ENCODE measurements at regions not wholly inside any gene's neighbourhood (a gene's known extent, or its start where the extent isn't known, plus 50 kb on each side); places are given as distances from the start of the nearest gene placed in this dataset.

DNA sequence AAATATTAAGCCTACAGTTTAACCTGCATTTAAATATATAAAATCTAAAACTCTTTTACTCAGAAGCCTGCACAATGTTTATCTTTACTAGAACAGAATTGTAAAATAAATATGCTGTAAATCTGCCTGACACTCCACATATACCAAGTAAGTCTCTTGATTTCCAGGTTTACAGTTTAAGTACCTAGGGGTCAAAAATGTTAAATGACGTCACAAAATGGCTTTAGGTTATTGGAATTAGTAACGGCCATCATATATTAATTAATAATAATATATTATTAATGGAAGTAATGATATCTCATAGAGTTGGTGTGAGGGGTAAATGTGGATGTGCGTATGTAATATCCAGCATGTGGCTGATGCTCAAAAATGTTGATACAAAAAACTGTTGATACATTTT is 114.8 kb upstream of the ANO5 start:
- TF ChIP-seq REST (IDR thresholded peaks at IDR 0.05; ENCODE audit: insufficient read depth in 1 of 2, low read depth in 2 of 2, low read length in 2 of 2), result no peak
- TF ChIP-seq POLR2AphosphoS5 (IDR thresholded peaks at IDR 0.05; ENCODE audit: low read depth, low read length), result no peak
- no peak for TF ChIP-seq SIN3A (IDR thresholded peaks at IDR 0.05; ENCODE audit: borderline replicate concordance, insufficient read depth, low read length)
- TF ChIP-seq FOXP2 (optimal IDR thresholded peaks at IDR 0.05; ENCODE audit: borderline replicate concordance, extremely low read depth, extremely low read length, insufficient read depth), result no peak
- TF ChIP-seq TAF1 (IDR thresholded peaks at IDR 0.05; ENCODE audit: borderline replicate concordance, insufficient read depth, low read length), result no peak

- no peak for TF ChIP-seq POLR2AphosphoS5 (IDR thresholded peaks at IDR 0.05; ENCODE audit: low read depth, low read length)
- no peak for TF ChIP-seq SIN3A (IDR thresholded peaks at IDR 0.05; ENCODE audit: borderline replicate concordance, insufficient read depth, low read length)
- no peak for TF ChIP-seq FOXP2 (optimal IDR thresholded peaks at IDR 0.05; ENCODE audit: borderline replicate concordance, extremely low read depth, extremely low read length, insufficient read depth)
- TF ChIP-seq TAF1 (IDR thresholded peaks at IDR 0.05; ENCODE audit: borderline replicate concordance, insufficient read depth, low read length), result no peak
- TF ChIP-seq REST (IDR thresholded peaks at IDR 0.05; ENCODE audit: insufficient read depth in 1 of 2, low read depth in 2 of 2, low read length in 2 of 2), result no peak
Measured at GRCh38 chr11:22079133-22079872, 113.6 kb upstream of the ANO5 start.

- TF ChIP-seq POLR2AphosphoS5 (IDR thresholded peaks at IDR 0.05; ENCODE audit: low read depth, low read length) (no peak), REST (IDR thresholded peaks at IDR 0.05; ENCODE audit: insufficient read depth in 1 of 2, low read depth in 2 of 2, low read length in 2 of 2) (no peak), FOXP2 (optimal IDR thresholded peaks at IDR 0.05; ENCODE audit: borderline replicate concordance, extremely low read depth, extremely low read length, insufficient read depth) (no peak), TAF1 (IDR thresholded peaks at IDR 0.05; ENCODE audit: borderline replicate concordance, insufficient read depth, low read length) (no peak), SIN3A (IDR thresholded peaks at IDR 0.05; ENCODE audit: borderline replicate concordance, insufficient read depth, low read length) (no peak)
Measured at GRCh38 chr11:22082178-22082577, 110.7 kb upstream of the ANO5 start.

DNA sequence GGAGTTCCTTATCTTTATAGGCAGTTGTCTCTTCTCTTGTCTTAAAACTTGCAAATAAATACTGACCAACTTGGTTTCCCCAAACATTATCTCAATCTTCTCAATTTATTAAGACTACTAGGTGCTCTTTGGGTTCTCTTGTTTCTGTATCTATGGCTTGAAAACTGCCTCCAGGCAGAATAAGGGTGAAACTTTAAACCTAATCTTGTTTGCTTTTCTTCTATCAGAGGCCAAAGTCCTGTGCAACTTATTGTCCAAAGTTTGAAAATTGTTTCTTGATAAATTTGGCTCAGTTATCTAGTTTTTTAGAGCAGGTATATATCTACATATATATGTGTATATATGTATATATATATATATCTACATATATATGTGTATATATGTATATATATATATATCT is 110.1 kb upstream of the ANO5 start:
- no peak for TF ChIP-seq REST (IDR thresholded peaks at IDR 0.05; ENCODE audit: insufficient read depth in 1 of 2, low read depth in 2 of 2, low read length in 2 of 2)
- no peak for TF ChIP-seq FOXP2 (optimal IDR thresholded peaks at IDR 0.05; ENCODE audit: borderline replicate concordance, extremely low read depth, extremely low read length, insufficient read depth)
- no peak for TF ChIP-seq TAF1 (IDR thresholded peaks at IDR 0.05; ENCODE audit: borderline replicate concordance, insufficient read depth, low read length)
- TF ChIP-seq SIN3A (IDR thresholded peaks at IDR 0.05; ENCODE audit: borderline replicate concordance, insufficient read depth, low read length), result no peak
- TF ChIP-seq POLR2AphosphoS5 (IDR thresholded peaks at IDR 0.05; ENCODE audit: low read depth, low read length), result no peak
